ENCODE measurements at regions not wholly inside any gene's neighbourhood (a gene's known extent, or its start where the extent isn't known, plus 50 kb on each side); places are given as distances from the start of the nearest gene placed in this dataset.

DNA sequence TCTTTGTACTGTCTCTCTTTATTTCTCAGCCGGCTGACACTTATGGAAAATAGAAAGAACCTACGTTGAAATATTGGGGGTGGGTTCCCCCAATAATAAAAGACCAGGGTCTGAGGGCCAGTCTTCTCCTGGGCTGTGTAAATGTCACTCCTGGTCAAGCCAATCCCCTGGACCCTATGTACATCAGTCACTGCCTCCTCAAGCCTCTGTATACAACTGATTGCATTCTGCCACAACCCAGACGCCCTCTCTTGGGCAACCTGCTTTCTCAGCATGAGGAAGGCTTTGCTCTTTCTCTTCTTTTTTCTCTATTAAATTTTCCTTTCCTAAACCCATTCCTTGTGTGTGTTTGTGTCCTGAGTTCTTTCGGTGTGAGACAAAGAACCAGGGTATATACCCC, 84.1 kb upstream of the SERBP1 start:
- H3K14ac ChIP-seq (ENCODE audit: insufficient read length) = no peak overlapping the region
- H3K18ac ChIP-seq (ENCODE audit: extremely low read depth, low read length) = no peak overlapping the region
- H3K27ac ChIP-seq (ENCODE audit: low read depth, low read length) = no peak overlapping the region
- no peak overlapping the region for H3K4me3 ChIP-seq (ENCODE audit: extremely low read depth in 1 of 4, insufficient read depth in 2 of 4, low read depth in 3 of 4, low read length in 4 of 4)
- no peak overlapping the region for H2BK120ac ChIP-seq (replicated peaks; ENCODE audit: low read depth, low read length)
- H3K4ac ChIP-seq (replicated peaks; ENCODE audit: insufficient read length, low read depth, low read length) = no peak overlapping the region
- FAIRE-seq (no peak), DNase-seq (ENCODE audit: low read depth in 1 of 2, low spot score in 2 of 2) (no peak)
- H4K5ac ChIP-seq (ENCODE audit: insufficient read length, low read depth, low read length) = no peak overlapping the region
- H2BK12ac ChIP-seq (ENCODE audit: low read depth, low read length) = no peak overlapping the region
- no peaks in the 10 kb centered on the region for H3K79me1 ChIP-seq (ENCODE audit: low read depth, low read length)
- peaks cover 0 to 2% of the 10 kb centered on the region in 2 experiments for H4K20me1 ChIP-seq (replicated peaks in 1 of 2; ENCODE audit: control insufficient read depth in 1 of 2, insufficient read depth in 2 of 2, low read length in 2 of 2)
- peaks cover 38 to 62% (median 57%) of the 10 kb centered on the region in 4 experiments for H3K27me3 ChIP-seq (replicated peaks in 1 of 4; ENCODE audit: control insufficient read depth in 3 of 4, extremely low read depth in 1 of 4, insufficient read depth in 3 of 4, low read length in 3 of 4)
- H3K9ac ChIP-seq (replicated peaks in 1 of 4; ENCODE audit: extremely low read depth in 1 of 4, low read depth in 3 of 4, low read length in 3 of 4) = no peak overlapping the region
- no peak overlapping the region for H3K56ac ChIP-seq (replicated peaks; ENCODE audit: insufficient read length, low read depth, low read length)
- ChIA-PET POLR2A (ENCODE audit: partially characterized antibody) (no interaction called here), CTCF (ENCODE audit: partially characterized antibody) (interaction anchor here (0.6 to 2.0 kb wide), 7 partner anchors 8 to 400 kb away, joined by 3 to 6 read pairs (median 3); no protein-coding TSS in a partner anchor)
- H4K91ac ChIP-seq (replicated peaks; ENCODE audit: insufficient read length, low read length) = no peak overlapping the region
- H3K36me3 ChIP-seq (ENCODE audit: control insufficient read depth in 2 of 4, insufficient read depth in 4 of 4, low read length in 3 of 4) = peaks cover 0 to 5% (median 0%) of the 10 kb centered on the region in 4 experiments; a peak in 1 of 8 replicates
- H2AFZ ChIP-seq (ENCODE audit: low read length) = no peak overlapping the region
- H2AK5ac ChIP-seq (ENCODE audit: low read depth, low read length) = no peak overlapping the region
- H3K79me2 ChIP-seq (ENCODE audit: control insufficient read depth in 1 of 2, insufficient read depth in 2 of 2, low read length in 2 of 2) = no peaks in the 10 kb centered on the region
- H3K23ac ChIP-seq (ENCODE audit: insufficient read length) = no peak overlapping the region
- H3K4me1 ChIP-seq (replicated peaks in 1 of 4; ENCODE audit: control insufficient read depth in 3 of 4, insufficient read depth in 4 of 4, low read length in 3 of 4) = no peaks in the 10 kb centered on the region; a peak in 1 of 7 replicates
- H3K4me2 ChIP-seq (ENCODE audit: insufficient read depth in 1 of 2, low read depth in 2 of 2, low read length in 2 of 2) = no peak overlapping the region
- 68% methylated on average over 4 of the region's 4 CpGs; no CpG with 5 or more reads in 1 of the 2 experiments for WGBS, 2 experiments (ENCODE audit: extremely low coverage in 1 of 2, insufficient coverage in 1 of 2, insufficient read length in 1 of 2, insufficient replicate concordance in 2 of 2, low coverage in 1 of 2, low lambda C conversion rate in 2 of 2, missing lambda C conversion rate in 1 of 2)
- no peak overlapping the region for H2BK20ac ChIP-seq (ENCODE audit: low read length)
- H2BK5ac ChIP-seq (ENCODE audit: low read depth, low read length) = no peak overlapping the region
- H2BK15ac ChIP-seq (ENCODE audit: low read length) = no peak overlapping the region
- H3K23me2 ChIP-seq (ENCODE audit: low read depth, low read length) = no peaks in the 10 kb centered on the region
- H4K8ac ChIP-seq (ENCODE audit: extremely low read depth, insufficient read depth, low read length) = no peak overlapping the region
- peaks cover 16 to 24% of the 10 kb centered on the region in 2 experiments; a peak in 3 of 4 replicates for H3K9me3 ChIP-seq (ENCODE audit: insufficient read depth in 2 of 2, low read depth in 1 of 2, low read length in 1 of 2)
- no peak for TF ChIP-seq POLR2AphosphoS5 (IDR thresholded peaks at IDR 0.05; ENCODE audit: low read depth, low read length)
- TF ChIP-seq FOSL1 (IDR thresholded peaks at IDR 0.05; ENCODE audit: insufficient read depth, low read depth, low read length) = no peak
- no peak for TF ChIP-seq RNF2 (IDR thresholded peaks at IDR 0.05; ENCODE audit: borderline replicate concordance, low read depth, low read length, missing control alignments, poor library complexity, severe bottlenecking)
- no peak for TF ChIP-seq KDM4A (IDR thresholded peaks at IDR 0.05; ENCODE audit: low read depth, low read length, severe bottlenecking)
- TF ChIP-seq RFX5 (IDR thresholded peaks at IDR 0.05; ENCODE audit: borderline replicate concordance, low read depth, low read length) = no peak
- TF ChIP-seq ATF2 (IDR thresholded peaks at IDR 0.05; ENCODE audit: low read length) = no peak
- no peak for TF ChIP-seq CHD1 (IDR thresholded peaks at IDR 0.05; ENCODE audit: low read depth, low read length)
- TF ChIP-seq PHF8 (conservative IDR thresholded peaks at IDR 0.05; ENCODE audit: low read depth, low read length) = no peak
- TF ChIP-seq CTBP2 (IDR thresholded peaks at IDR 0.05; ENCODE audit: borderline replicate concordance, insufficient read depth, insufficient read length, low read length) = no peak
- TF ChIP-seq POLR2A (IDR thresholded peaks at IDR 0.05; ENCODE audit: control extremely low read depth in 1 of 2, low read depth in 2 of 2, low read length in 2 of 2) = no peak
- no peak for TF ChIP-seq BRCA1 (IDR thresholded peaks at IDR 0.05; ENCODE audit: low read depth, low read length)
- no peak for TF ChIP-seq SP4 (IDR thresholded peaks at IDR 0.05; ENCODE audit: low read length)
- TF ChIP-seq SAP30 (IDR thresholded peaks at IDR 0.05; ENCODE audit: insufficient read depth, insufficient replicate concordance, low read length) = no peak

Measured in H1 (cell line).